ENCODE measurements at regions not wholly inside any gene's neighbourhood (a gene's known extent, or its start where the extent isn't known, plus 50 kb on each side); places are given as distances from the start of the nearest gene placed in this dataset.

GRCh38 chr6:126682440-126682839, 342.5 kb downstream of the CENPW start:
- Histone ChIP-seq H3K4me2 (no peak overlapping the region), H3K36me3 (ENCODE audit: insufficient read depth) (no peaks in the 10 kb centered on the region), H3K4me3 (IDR thresholded peaks at IDR 0.05; ENCODE audit: insufficient read depth, low read depth, low read length) (no peak overlapping the region), H2AFZ (ENCODE audit: low read depth) (no peak overlapping the region), H3K79me2 (ENCODE audit: insufficient read depth, low read depth) (no peaks in the 10 kb centered on the region), H3K27me3 (ENCODE audit: insufficient read depth, low read depth) (no peaks in the 10 kb centered on the region), H4K20me1 (ENCODE audit: insufficient read depth) (no peaks in the 10 kb centered on the region), H3K4me1 (ENCODE audit: low read depth, poor library complexity, severe bottlenecking) (no peaks in the 10 kb centered on the region), H3K9ac (no peak overlapping the region), H3K27ac (no peak overlapping the region)
- no peak for TF ChIP-seq CTCF (conservative IDR thresholded peaks at IDR 0.05; ENCODE audit: low read depth, low read length)

- no peak overlapping the region for H3K9ac ChIP-seq
- H3K4me1 ChIP-seq (ENCODE audit: low read depth, poor library complexity, severe bottlenecking), result no peaks in the 10 kb centered on the region
- TF ChIP-seq CTCF (conservative IDR thresholded peaks at IDR 0.05; ENCODE audit: low read depth, low read length), result no peak
Observed at GRCh38 chr6:126685182-126685581, 345.3 kb downstream of the CENPW start.

GRCh38 chr6:126696921-126697693, 357.2 kb downstream of the CENPW start:
- H3K4me2 ChIP-seq, result no peak overlapping the region
- no peaks in the 10 kb centered on the region for H3K79me2 ChIP-seq (ENCODE audit: insufficient read depth, low read depth)
- H3K4me1 ChIP-seq (ENCODE audit: low read depth, poor library complexity, severe bottlenecking), result peaks cover 5% of the 10 kb centered on the region
- no peaks in the 10 kb centered on the region for H3K27me3 ChIP-seq (ENCODE audit: insufficient read depth, low read depth)
- no peak overlapping the region for H2AFZ ChIP-seq (ENCODE audit: low read depth)
- H3K4me3 ChIP-seq (IDR thresholded peaks at IDR 0.05; ENCODE audit: insufficient read depth, low read depth, low read length), result no peak overlapping the region
- H3K36me3 ChIP-seq (ENCODE audit: insufficient read depth), result no peaks in the 10 kb centered on the region
- TF ChIP-seq CTCF (conservative IDR thresholded peaks at IDR 0.05; ENCODE audit: low read depth, low read length), result no peak
- H3K9ac ChIP-seq, result no peak overlapping the region
- no peaks in the 10 kb centered on the region for H4K20me1 ChIP-seq (ENCODE audit: insufficient read depth)
- no peak overlapping the region for H3K27ac ChIP-seq

More at GRCh38 chr6:126685182-126685581, 345.3 kb downstream of the CENPW start:
- Histone ChIP-seq H3K4me3 (IDR thresholded peaks at IDR 0.05; ENCODE audit: insufficient read depth, low read depth, low read length) (no peak overlapping the region), H3K4me2 (no peak overlapping the region), H3K79me2 (ENCODE audit: insufficient read depth, low read depth) (no peaks in the 10 kb centered on the region), H3K27ac (no peak overlapping the region), H3K27me3 (ENCODE audit: insufficient read depth, low read depth) (no peaks in the 10 kb centered on the region), H2AFZ (ENCODE audit: low read depth) (no peak overlapping the region), H4K20me1 (ENCODE audit: insufficient read depth) (no peaks in the 10 kb centered on the region), H3K36me3 (ENCODE audit: insufficient read depth) (no peaks in the 10 kb centered on the region)

GRCh38 chr6:126698732-126699240, 358.9 kb downstream of the CENPW start:
- Histone ChIP-seq H3K9ac (no peak overlapping the region), H3K4me1 (ENCODE audit: low read depth, poor library complexity, severe bottlenecking) (peaks cover 5% of the 10 kb centered on the region), H3K4me2 (no peak overlapping the region), H3K4me3 (IDR thresholded peaks at IDR 0.05; ENCODE audit: insufficient read depth, low read depth, low read length) (no peak overlapping the region), H3K79me2 (ENCODE audit: insufficient read depth, low read depth) (no peaks in the 10 kb centered on the region), H3K27me3 (ENCODE audit: insufficient read depth, low read depth) (no peaks in the 10 kb centered on the region), H3K27ac (no peak overlapping the region), H2AFZ (ENCODE audit: low read depth) (no peak overlapping the region), H3K36me3 (ENCODE audit: insufficient read depth) (no peaks in the 10 kb centered on the region), H4K20me1 (ENCODE audit: insufficient read depth) (no peaks in the 10 kb centered on the region)
- TF ChIP-seq CTCF (conservative IDR thresholded peaks at IDR 0.05; ENCODE audit: low read depth, low read length), result no peak
